RWPE1 (cell line): ENCODE measurements at regions not wholly inside any gene's neighbourhood (a gene's known extent, or its start where the extent isn't known, plus 50 kb on each side); places are given as distances from the start of the nearest gene placed in this dataset.
"Not testable (repeated sequence)": the region's sequence is repeated elsewhere in the genome, so short reads cannot be mapped to it uniquely, and the experiment has no call there.

Experiments
- CTCF ChIA-PET: fragments of 350-600 bp; sonication (Branson Sonifier 250); formaldehyde crosslinking; extraction: SDS; loops from one replicate; lab custom pipeline; 2021; lab: Yijun Ruan, JAX
- POLR2A ChIA-PET: fragments of 400-600 bp; formaldehyde crosslinking; extraction: SDS; loops from one replicate; lab custom pipeline; 2020; ENCODE audit warnings: antibody characterized with exemption; ENCODE audit not compliant: low non-redundant PET; lab: Yijun Ruan, JAX
- DNase-seq: peaks from one replicate; pipeline ENCODE4 v3.0.0; 2012; ENCODE audit warnings: low spot score
- H3K27ac ChIP-seq: fragments of 450-650 bp; 2 replicates; pipeline ENCODE4 v1.5.1; 2017
- CTCF ChIP-seq: fragments of 450-650 bp; conservative IDR thresholded peaks from 2 replicates; pipeline ENCODE4 v1.5.1; 2017; ENCODE audit warnings: low read depth, mild to moderate bottlenecking

GRCh38 chr3:158954420-158954819, 152.6 kb downstream of the MFSD1 start:
- ChIA-PET CTCF (no interaction called here), POLR2A (no interaction called here)
- DNase-seq, result no peak
- no peak overlapping the region for H3K27ac ChIP-seq
- no peak for TF ChIP-seq CTCF

- H3K27ac ChIP-seq, POLR2A ChIA-PET, CTCF ChIA-PET, DNase-seq: not testable (repeated sequence)
These were observed 155.9 kb downstream of the MFSD1 start for GRCh38 chr3:158957777-158958176.

- H3K27ac ChIP-seq, result no peak overlapping the region
- ChIA-PET POLR2A (no interaction called here), CTCF (no interaction called here)
- DNase-seq, result no peak
- TF ChIP-seq CTCF, result no peak
These were observed 157.0 kb downstream of the MFSD1 start for GRCh38 chr3:158958873-158959272.

GRCh38 chr3:158961471-158961870, 159.6 kb downstream of the MFSD1 start:
- ChIA-PET CTCF (no interaction called here), POLR2A (no interaction called here)
- no peak for TF ChIP-seq CTCF
- H3K27ac ChIP-seq, result no peak overlapping the region
- DNase-seq, result no peak

- H3K27ac ChIP-seq, result no peak overlapping the region
- CTCF ChIA-PET, result no interaction called here
- POLR2A ChIA-PET, result no interaction called here
- no peak for TF ChIP-seq CTCF
- no peak for DNase-seq
These were observed 160.1 kb downstream of the MFSD1 start for GRCh38 chr3:158961911-158962310.

GRCh38 chr3:158970006-158970405, 168.2 kb downstream of the MFSD1 start:
- no peak for TF ChIP-seq CTCF
- ChIA-PET CTCF (no interaction called here), POLR2A (no interaction called here)
- DNase-seq, result no peak
- H3K27ac ChIP-seq, result no peak overlapping the region

GRCh38 chr3:158974904-158975303, 173.1 kb downstream of the MFSD1 start:
- CTCF ChIA-PET, result no interaction called here
- POLR2A ChIA-PET, result no interaction called here

More at GRCh38 chr3:158974904-158975303, 173.1 kb downstream of the MFSD1 start:
- TF ChIP-seq CTCF, result no peak
- no peak overlapping the region for H3K27ac ChIP-seq
- no peak for DNase-seq
